ENCODE measurements at regions not wholly inside any gene's neighbourhood (a gene's known extent, or its start where the extent isn't known, plus 50 kb on each side); places are given as distances from the start of the nearest gene placed in this dataset.

DNA sequence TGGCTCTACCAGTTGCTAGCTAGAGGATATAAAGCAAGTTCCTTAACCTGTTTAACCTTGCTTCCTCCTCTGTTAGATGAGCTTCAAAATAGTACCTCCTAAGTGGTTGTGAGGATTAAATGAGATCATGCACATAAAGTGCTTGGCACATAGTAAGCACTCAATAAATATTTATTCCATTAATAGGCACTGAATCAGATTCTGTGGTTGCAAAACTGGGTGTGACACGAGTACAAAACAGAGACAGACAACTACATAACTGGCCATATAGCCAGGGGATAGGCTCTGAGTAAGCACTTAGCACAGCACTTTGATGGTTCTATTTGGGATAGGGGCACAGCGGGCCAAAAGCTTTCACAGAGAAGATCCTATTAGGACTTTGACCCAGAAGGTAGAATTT lies 150.3 kb downstream of the RELL1 start:
- Histone ChIP-seq H2BK12ac (ENCODE audit: low read depth, low read length) (no peak overlapping the region), H4K5ac (ENCODE audit: insufficient read length, low read depth, low read length) (no peak overlapping the region), H3K79me2 (ENCODE audit: control insufficient read depth in 1 of 2, insufficient read depth in 2 of 2, low read length in 2 of 2) (no peaks in the 10 kb centered on the region), H3K79me1 (ENCODE audit: low read depth, low read length) (no peaks in the 10 kb centered on the region), H3K18ac (ENCODE audit: extremely low read depth, low read length) (no peak overlapping the region), H2BK5ac (ENCODE audit: low read depth, low read length) (no peak overlapping the region), H4K8ac (ENCODE audit: extremely low read depth, insufficient read depth, low read length) (no peak overlapping the region; the same call in 1 of the 2 replicates), H3K9me3 (ENCODE audit: insufficient read depth in 2 of 2, low read depth in 1 of 2, low read length in 1 of 2) (no peaks in the 10 kb centered on the region), H3K56ac (replicated peaks; ENCODE audit: insufficient read length, low read depth, low read length) (no peak overlapping the region), H3K36me3 (ENCODE audit: control insufficient read depth in 2 of 4, insufficient read depth in 4 of 4, low read length in 3 of 4) (no peaks in the 10 kb centered on the region), H2BK15ac (ENCODE audit: low read length) (no peak overlapping the region), H3K4me3 (ENCODE audit: extremely low read depth in 1 of 4, insufficient read depth in 2 of 4, low read depth in 3 of 4, low read length in 4 of 4) (no peak overlapping the region), H3K14ac (ENCODE audit: insufficient read length) (no peak overlapping the region), H3K4me1 (replicated peaks in 1 of 4; ENCODE audit: control insufficient read depth in 3 of 4, insufficient read depth in 4 of 4, low read length in 3 of 4) (peaks cover 0 to 11% (median 2%) of the 10 kb centered on the region in 4 experiments; a peak in 4 of 7 replicates), H2BK20ac (ENCODE audit: low read length) (no peak overlapping the region), H2AFZ (ENCODE audit: low read length) (no peak overlapping the region), H3K23me2 (ENCODE audit: low read depth, low read length) (peaks cover 2% of the 10 kb centered on the region; the same call in 1 of the 2 replicates), H3K27me3 (replicated peaks in 1 of 4; ENCODE audit: control insufficient read depth in 3 of 4, extremely low read depth in 1 of 4, insufficient read depth in 3 of 4, low read length in 3 of 4) (no peaks in the 10 kb centered on the region), H3K27ac (ENCODE audit: low read depth, low read length) (no peak overlapping the region), H3K4ac (replicated peaks; ENCODE audit: insufficient read length, low read depth, low read length) (no peak overlapping the region), H3K23ac (ENCODE audit: insufficient read length) (no peak overlapping the region), H3K4me2 (ENCODE audit: insufficient read depth in 1 of 2, low read depth in 2 of 2, low read length in 2 of 2) (no peak overlapping the region), H4K20me1 (replicated peaks in 1 of 2; ENCODE audit: control insufficient read depth in 1 of 2, insufficient read depth in 2 of 2, low read length in 2 of 2) (no peaks in the 10 kb centered on the region), H2BK120ac (replicated peaks; ENCODE audit: low read depth, low read length) (no peak overlapping the region), H3K9ac (replicated peaks in 1 of 4; ENCODE audit: extremely low read depth in 1 of 4, low read depth in 3 of 4, low read length in 3 of 4) (no peak overlapping the region), H4K91ac (replicated peaks; ENCODE audit: insufficient read length, low read length) (no peak overlapping the region), H2AK5ac (ENCODE audit: low read depth, low read length) (no peak overlapping the region)
- DNase-seq (ENCODE audit: low read depth in 1 of 2, low spot score in 2 of 2) = no peak
- ChIA-PET CTCF (ENCODE audit: partially characterized antibody) (interaction anchor here (1.0 to 1.9 kb wide), 5 partner anchors 31 to 292 kb away, joined by 3 to 6 read pairs (median 4); partner anchors contain the start of gene NWD2), POLR2A (ENCODE audit: partially characterized antibody) (interaction anchor here (0.6 kb wide), 1 partner anchor 28 kb away, joined by 3 read pairs; no protein-coding TSS in a partner anchor)
- TF ChIP-seq TCF12 (IDR thresholded peaks at IDR 0.05; ENCODE audit: low read depth, low read length) = no peak
- TF ChIP-seq BACH1 (IDR thresholded peaks at IDR 0.05; ENCODE audit: low read length) = no peak
- TF ChIP-seq CREB1 (IDR thresholded peaks at IDR 0.05) = no peak
- no peak for TF ChIP-seq GTF2F1 (IDR thresholded peaks at IDR 0.05; ENCODE audit: borderline replicate concordance, low read depth, low read length)
- TF ChIP-seq POLR2AphosphoS5 (IDR thresholded peaks at IDR 0.05; ENCODE audit: low read depth, low read length) = no peak
- no peak for TF ChIP-seq RXRA (IDR thresholded peaks at IDR 0.05; ENCODE audit: insufficient read depth, low read depth, low read length)
- TF ChIP-seq SP4 (IDR thresholded peaks at IDR 0.05; ENCODE audit: low read length) = no peak
- TF ChIP-seq, protein P1, sequence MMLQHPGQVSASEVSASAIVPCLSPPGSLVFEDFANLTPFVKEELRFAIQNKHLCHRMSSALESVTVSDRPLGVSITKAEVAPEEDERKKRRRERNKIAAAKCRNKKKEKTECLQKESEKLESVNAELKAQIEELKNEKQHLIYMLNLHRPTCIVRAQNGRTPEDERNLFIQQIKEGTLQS (IDR thresholded peaks at IDR 0.05; ENCODE audit: insufficient read depth, low read depth, low read length) = no peak
- WGBS, 2 experiments (ENCODE audit: extremely low coverage in 1 of 2, insufficient coverage in 1 of 2, insufficient read length in 1 of 2, insufficient replicate concordance in 2 of 2, low coverage in 1 of 2, low lambda C conversion rate in 2 of 2, missing lambda C conversion rate in 1 of 2) = 87% methylated on average over 2 of the region's 2 CpGs; no CpG with 5 or more reads in 1 of the 2 experiments
- no peak for FAIRE-seq

Measured in H1 (cell line).